HG02678 (cell line): ENCODE measurements at regions not wholly inside any gene's neighbourhood (a gene's known extent, or its start where the extent isn't known, plus 50 kb on each side); places are given as distances from the start of the nearest gene placed in this dataset.

Source experiments
- ATAC-seq: cut with Tn5 transposase; IDR thresholded peaks from one replicate; pipeline ENCODE4 v1.9.1; 2021; ENCODE audit warnings: mild to moderate bottlenecking, moderate library complexity; ENCODE audit not compliant: unreplicated experiment

DNA sequence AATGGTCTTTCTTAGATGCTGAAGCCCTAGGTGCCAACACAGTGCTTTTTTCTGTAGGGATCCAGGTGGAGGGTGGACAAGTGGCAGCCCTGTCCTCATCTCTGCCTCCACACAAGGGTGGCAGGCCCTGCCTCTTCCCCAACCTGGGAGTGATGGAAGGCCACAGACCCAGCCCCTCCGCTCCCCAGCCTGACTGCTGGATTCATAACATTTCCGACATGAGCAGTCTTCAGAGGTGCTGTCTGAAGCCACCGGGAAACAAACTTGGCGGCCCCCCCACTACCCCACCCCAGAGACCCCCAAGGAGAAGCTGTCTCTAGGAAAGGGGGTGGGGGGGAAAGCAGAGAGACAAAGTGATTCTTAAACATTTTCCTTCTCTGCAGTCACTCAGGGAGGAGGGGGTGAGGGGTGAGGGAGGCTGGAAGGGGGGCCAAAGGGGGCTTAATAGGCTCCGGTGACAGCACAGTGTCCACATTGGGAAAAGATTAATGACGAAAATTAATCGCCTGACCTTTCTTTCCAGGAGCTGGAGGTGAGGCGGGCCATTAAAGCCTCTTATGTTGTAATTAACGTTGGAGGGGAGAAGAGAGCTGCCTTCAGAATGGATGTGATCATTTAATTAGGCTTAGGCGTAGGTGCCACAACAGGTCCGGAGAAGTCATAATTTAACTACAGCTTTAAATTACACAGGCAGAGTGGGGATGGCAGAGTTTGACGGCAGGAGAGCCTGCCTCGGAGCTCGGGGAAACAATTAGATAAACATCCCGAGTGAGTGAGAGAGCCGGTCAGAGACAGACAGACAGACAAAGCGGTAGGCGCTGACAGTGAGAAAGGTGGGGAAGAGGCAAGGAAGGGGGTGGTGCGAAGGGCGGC, 76.8 kb upstream of the FOXP4 start:
- ATAC-seq: no peak

GRCh38 chr6:41470029-41470330, 76.2 kb upstream of the FOXP4 start:
- no peak for ATAC-seq

GRCh38 chr6:41470331-41471063, 75.7 kb upstream of the FOXP4 start:
- no peak for ATAC-seq

DNA sequence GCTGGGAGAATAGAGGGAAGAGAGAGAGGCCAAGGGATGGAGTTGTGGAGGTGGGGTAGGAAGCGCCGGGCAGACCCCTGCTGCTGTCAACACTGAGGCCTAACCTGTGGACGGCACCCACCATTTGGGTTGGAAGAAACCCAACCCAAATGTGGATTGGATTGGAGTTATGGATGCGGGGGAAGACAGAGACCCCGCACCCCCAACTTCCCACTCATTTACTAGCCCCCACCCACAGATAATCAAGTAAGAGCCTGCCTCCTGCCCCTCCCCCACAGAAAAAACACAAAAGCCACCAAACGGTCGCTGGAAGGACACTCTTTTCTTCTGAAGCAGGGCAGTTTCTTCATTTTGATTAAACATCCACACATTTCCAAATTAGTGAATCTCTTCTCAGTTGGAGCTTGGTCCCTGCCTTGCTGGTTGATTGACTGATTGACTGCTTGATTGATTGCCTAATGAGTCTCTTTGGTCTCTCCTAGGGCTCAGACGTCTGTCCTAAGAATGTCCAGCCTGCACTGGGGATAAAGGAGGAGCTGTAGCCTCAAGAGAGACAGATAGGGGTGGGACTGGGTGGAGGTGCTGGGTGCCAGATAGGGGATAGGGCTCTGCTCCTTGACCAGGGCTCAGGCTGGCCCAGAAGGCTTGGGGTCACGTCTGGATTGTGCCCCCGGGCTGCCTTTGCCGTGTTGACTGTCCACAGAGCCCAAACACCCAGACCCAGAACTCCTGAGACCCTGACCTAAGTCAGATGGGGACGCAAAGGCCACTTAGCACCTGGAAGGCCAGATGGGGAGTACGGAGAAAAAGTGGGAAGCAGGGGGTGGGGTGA, 74.9 kb upstream of the FOXP4 start:
- ATAC-seq: no peak

DNA sequence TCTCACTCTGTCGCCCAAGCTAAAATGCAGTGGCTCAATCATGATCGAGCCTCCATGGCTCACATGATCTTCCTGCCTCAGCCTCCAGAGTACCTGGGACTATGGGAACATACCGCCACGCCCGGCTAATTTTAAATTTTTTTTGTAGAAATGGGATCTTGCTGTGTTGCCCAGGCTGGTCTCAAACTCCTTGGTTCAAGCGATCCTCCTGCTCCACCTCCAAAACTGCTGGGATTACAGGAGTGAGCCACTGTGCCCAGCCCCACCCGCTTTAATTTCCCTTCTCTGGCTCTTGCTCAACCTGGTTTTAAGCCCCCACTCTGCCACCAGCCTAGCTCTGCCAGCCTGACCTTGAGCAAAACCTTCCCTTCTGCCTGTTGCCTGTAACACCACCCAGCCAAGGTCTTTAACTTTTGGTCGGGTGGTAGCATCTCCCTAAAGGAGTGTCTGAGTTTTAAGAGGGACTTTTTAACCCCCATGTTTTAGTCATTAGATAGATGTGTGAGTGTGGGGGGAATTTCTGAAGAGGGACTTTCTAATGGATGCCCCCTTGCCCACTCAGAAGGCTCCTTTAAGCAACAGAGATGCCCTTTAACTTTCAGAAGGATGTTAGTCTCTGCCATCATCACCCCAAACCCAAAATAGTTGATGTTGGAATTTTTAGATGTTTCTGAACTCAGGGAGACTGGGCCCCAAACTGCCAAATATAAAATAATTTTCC, 71.8 kb upstream of the FOXP4 start:
- no peak for ATAC-seq

GRCh38 chr6:41475164-41475563, 71.0 kb upstream of the FOXP4 start:
- no peak for ATAC-seq

GRCh38 chr6:41475737-41476357, 70.3 kb upstream of the FOXP4 start:
- no peak for ATAC-seq

GRCh38 chr6:41476401-41476800, 69.8 kb upstream of the FOXP4 start:
- no peak for ATAC-seq

DNA sequence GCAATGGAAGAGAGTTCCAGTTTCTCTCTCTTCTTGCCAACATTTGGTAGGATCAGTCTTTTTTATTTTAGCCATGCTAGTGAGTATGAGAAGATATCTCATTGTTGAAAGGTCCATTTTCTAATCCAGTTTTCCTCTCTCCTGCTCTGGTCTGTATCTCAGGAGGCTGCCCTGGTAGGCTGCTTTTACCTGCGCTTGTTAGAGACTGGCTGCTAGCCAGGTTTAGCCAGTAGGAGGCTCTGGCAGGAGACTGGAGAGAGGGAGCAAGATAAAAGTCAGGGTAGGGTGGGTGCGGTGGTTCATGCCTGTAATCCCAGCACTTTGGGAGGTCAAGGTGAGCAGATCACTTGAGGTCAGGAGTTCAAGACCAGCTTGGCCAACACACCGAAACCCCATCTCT, 68.6 kb upstream of the FOXP4 start:
- no peak for ATAC-seq

DNA sequence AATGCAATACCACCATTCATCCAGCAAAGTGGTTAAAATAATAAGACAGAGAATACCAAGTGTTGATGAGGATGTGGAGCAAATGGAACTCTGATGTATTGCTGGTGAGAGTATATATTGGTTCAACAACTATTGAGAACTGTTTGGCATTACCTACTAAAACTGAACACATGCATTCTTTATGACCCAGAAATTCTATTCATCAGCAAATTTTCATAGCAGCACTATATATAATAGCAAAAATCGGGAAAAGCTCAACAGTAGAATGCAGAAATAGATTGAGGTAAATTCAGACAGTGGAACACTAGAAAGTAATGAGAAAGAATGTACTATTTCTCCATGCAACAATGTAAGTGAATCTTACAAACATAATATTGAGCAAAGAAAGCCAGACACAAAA, 62.2 kb upstream of the FOXP4 start:
- ATAC-seq: no peak

- ATAC-seq: no peak
Measured at GRCh38 chr6:41487860-41488432, 58.2 kb upstream of the FOXP4 start.

DNA sequence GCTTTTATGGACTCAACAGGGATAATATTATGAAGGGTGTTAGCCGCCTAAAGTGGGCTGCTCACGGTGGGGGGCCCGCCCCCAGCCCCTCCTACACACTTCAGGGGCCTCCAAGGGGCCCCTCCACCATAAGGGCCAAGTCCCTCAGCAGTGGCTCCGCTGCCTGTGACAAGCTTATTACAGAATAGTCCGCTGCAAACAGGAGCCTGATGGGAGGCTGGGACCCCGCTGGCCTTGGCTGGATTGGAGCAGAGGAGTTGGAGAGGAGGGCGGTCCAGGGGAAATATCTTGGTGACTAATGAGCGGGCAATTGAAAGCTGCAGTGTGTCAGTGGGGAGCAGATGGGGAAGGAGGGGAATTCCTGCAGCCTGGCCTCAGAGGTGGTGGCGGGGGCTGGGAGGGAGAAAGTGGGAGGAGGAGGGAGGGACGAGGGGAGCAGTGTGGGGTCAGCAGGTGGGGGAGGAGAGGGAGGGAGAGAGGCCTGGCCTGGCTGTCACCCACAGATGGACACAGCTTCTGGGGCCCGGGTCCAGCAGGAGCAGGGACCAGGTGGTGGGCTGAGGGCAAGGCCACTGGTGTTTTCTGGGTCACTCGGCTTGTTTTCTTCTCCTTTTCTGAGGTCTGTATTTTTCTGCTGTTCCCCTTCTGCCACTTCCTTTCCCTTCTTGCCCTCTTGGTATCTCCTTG, 57.6 kb upstream of the FOXP4 start:
- ATAC-seq: peak; percentile 52

GRCh38 chr6:41489120-41489851, 56.9 kb upstream of the FOXP4 start:
- ATAC-seq: no peak

GRCh38 chr6:41492261-41492891, 53.8 kb upstream of the FOXP4 start:
- ATAC-seq: no peak

DNA sequence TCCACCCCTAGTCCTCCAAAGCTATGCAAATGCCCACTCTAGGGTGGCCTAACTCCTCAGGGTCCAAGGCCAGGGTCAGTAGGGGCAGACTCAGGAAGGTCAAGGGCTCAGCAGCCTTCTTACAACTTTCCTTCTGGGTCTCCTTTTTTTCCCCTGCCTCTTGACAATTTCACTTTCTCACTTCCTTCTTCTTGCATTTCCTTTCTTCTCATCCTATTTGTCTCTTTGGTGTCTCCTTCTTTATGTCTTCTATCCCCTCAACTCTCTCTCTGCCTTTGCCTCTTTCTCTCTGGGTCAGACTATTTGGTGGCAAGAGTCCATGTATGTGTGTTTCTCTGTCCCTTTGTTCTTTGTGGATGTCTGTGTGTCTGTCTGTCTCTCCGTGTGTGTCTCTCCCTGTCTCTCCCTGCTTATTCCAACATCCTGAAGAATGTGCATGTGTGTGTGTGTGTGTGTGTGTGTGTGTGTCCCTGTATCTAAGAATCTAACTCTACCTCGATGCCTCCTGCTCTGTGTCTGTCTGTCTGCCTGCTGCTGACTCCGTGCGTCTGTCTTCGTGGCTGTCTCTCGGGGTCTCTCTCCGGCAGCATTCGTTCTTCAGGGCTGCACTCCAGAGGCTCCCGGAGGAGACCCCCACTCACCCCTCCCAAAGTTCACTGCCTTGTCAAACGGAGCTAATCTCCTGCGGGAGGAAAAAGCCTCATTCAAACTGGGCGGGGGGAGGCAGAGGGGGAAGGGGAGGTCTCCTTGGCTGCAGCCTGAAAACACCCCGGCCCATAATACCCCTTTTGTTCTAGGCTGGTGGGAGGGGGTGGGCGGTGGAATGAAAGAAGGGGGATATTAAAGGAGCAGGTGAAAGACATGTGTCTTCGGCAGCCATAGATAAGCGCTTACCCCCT, 51.7 kb upstream of the FOXP4 start:
- ATAC-seq: no peak
